GM04503 (cell line): ENCODE measurements at regions not wholly inside any gene's neighbourhood (a gene's known extent, or its start where the extent isn't known, plus 50 kb on each side); places are given as distances from the start of the nearest gene placed in this dataset.
A peak's percentile ranks its signal among the peaks of the same experiment; 100 is the strongest.
"Not testable (repeated sequence)": the region's sequence is repeated elsewhere in the genome, so short reads cannot be mapped to it uniquely, and the experiment has no call there.

ENCODE experiments used
- DNase-seq: peaks from one replicate; pipeline ENCODE4 v3.0.0-alpha.2; 2012; ENCODE audit warnings: low read depth

DNA sequence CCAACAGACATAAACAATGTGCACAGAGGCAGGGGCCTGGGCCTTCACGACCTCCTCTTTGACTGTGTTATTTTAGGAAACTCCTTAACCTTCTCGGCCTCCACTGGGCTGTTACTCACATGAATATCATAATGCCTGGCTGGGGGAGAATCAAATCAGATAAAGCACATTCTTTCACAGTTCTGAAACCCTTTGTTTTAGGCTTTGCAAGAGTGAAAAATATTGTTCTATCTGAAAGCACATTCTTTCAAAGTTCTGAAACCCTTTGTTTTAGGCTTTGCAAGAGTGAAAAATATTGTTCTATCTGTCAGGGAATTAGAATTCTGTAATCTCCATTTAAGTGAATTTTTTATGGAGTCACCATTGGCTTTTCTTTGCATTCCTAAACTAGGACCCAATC, 50.7 kb upstream of the SYNDIG1 start:
- no peak for DNase-seq

GRCh38 chr20:24417485-24417884, 51.9 kb upstream of the SYNDIG1 start:
- DNase-seq, result no peak

GRCh38 chr20:24415444-24415843, 54.0 kb upstream of the SYNDIG1 start:
- DNase-seq, result not testable (repeated sequence)

GRCh38 chr20:24411834-24412216, 57.6 kb upstream of the SYNDIG1 start:
- no peak for DNase-seq

DNA sequence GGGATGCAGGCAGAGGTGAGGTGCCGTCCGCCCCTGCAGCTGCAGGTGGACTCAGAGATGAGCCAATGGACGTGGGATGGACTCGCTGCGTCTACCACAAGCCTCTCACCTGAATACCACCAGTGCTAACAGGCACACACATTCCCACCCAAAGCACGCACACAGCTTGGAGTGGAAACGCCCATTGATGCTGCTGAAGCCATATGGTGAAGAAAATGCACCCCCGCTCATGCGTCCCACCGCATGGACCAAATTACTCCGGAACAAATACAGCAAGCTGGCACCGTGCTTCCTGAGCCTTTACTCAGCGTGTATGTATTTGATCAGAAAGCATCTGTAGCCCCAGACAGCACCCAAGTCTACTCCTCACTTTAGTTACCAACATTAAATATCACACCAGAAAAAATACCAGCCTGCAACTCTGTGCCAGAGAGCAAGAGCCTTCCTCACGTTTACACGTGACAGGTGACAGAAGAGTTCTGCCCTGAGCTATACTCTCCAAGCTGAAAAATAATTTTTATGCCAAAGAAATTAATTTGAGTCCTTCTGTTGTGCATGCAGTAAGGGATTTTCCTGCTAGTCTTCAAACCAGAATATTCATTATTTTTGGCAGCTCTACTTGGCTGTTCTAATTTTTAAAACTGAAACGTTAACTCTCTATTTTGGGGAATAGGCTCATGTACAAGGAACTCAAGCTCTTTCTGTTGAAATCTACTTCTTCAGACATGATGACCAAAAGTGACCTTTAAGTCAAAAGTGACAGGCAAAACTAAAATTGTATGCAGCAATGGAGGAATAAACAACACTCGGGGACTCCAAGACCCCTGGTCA, 58.2 kb upstream of the SYNDIG1 start:
- no peak for DNase-seq

DNA sequence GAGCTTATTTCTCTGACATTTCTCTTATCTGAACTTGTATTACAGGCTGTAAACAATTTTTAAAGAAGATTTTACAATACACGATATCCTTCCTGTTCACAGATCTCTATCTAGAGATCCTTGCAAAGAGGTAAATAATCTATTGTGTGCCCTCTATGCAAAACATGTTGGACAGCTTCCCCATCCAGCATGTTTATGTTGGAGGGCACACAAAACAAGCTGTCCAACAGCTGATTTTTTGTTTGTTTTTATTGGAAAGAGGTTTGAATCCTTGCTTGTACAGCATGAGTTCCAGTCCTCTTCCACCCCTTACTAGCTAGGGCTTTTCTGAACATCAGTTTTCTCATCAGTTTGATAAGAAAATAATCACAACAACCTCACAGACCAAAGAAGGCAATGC, 62.3 kb upstream of the SYNDIG1 start:
- no peak for DNase-seq

GRCh38 chr20:24406750-24407149, 62.7 kb upstream of the SYNDIG1 start:
- no peak for DNase-seq

GRCh38 chr20:24406251-24406650, 63.2 kb upstream of the SYNDIG1 start:
- DNase-seq, result no peak

GRCh38 chr20:24405810-24406209, 63.6 kb upstream of the SYNDIG1 start:
- DNase-seq, result no peak

DNA sequence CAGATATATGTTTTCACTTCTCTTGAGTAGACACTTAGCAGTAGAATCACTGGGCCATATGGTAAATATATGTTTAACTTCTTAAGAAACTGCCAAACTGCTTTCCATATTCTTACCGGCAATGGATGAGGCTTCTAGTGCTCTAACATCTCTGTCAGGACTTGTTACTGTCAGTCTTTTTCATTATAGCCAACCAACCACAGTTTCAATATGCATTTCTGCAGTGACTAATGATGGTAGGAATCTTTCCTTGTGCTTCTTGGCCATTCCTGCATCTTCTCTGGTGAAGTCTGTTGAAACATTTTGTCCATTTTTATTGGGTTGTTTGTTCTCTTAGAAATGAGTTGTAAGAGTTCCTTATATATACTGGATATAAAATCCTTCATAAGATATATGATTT, 66.0 kb upstream of the SYNDIG1 start:
- no peak for DNase-seq

DNA sequence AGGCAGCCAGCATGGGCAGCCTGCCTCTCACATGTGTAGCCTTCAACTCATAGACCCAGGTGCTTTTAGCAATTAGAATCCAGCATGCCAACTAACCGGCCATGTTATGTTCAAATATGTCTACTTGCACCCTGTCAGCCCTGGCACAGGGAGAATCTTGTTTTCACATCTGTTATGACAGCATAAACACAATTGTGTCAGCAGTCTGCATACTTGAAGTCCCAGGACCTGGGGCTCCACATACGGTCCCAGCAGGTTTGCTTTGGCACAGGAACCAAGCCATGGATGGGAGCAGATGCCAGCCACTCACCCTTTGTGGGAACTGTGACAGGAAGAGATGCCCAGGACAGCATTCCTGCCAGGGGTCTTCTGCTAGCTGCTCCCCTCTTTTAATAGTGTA, 67.2 kb upstream of the SYNDIG1 start:
- no peak for DNase-seq

DNA sequence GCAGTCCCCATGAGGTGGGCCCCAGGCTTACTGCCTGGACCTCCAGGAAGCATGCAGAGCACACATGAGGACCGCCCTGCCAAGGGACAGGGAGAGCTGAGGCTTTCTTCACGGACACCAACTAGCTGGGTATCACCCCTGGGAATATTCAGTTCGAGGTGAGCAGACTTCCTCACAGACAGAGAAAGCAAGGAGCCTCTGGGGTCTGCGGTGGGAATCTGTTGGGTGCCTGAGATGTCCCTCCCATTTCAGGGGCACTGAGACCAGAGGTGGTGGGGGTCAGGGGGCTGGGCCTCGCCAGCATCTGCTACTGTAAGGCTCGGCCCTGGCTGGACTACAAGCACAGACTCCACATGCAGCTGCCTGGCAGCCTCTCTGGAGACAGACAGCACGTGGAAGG, 74.3 kb upstream of the SYNDIG1 start:
- no peak for DNase-seq

DNA sequence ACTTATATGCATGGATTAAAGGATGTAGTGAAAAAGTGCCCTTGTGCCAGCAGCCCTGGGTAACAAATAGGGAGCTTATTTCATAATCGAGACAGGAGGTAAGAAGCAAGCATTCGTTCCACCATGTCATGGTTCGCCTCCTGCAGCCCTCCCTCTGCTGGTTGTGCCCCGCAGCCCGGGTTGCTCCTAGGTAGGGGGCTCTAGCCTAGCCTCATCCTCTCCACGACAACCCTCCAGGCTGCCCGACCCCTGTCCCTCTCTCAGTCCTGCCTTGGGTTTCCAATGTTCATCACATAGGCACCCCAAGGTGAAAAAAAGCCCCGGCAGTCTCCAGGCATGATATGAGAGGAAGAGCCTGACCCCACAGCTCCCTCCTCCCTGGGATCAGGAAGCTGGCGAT, 75.5 kb upstream of the SYNDIG1 start:
- DNase-seq, result no peak

GRCh38 chr20:24392612-24393011, 76.8 kb upstream of the SYNDIG1 start:
- DNase-seq, result no peak

DNA sequence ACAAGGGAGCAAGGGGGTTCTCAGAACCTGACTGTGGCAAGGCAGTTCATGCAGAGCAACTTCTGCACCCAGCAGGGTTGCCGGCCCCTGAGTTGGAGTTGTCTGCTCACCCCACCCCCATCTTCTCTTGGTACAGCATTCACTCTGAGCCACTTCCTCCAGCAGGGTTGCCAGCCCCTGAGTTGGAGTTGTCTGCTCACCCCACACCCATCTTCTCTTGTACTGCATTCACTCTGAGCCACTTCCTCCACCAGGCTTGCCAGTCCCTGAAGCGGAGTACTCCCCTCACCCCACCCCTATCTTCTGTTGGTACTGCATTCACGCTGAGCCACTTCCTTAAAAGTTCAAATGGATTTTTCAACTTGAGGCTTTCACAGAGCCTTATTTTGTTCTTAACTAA, 79.7 kb upstream of the SYNDIG1 start:
- no peak for DNase-seq

GRCh38 chr20:24388828-24389380, 80.5 kb upstream of the SYNDIG1 start:
- no peak for DNase-seq

DNA sequence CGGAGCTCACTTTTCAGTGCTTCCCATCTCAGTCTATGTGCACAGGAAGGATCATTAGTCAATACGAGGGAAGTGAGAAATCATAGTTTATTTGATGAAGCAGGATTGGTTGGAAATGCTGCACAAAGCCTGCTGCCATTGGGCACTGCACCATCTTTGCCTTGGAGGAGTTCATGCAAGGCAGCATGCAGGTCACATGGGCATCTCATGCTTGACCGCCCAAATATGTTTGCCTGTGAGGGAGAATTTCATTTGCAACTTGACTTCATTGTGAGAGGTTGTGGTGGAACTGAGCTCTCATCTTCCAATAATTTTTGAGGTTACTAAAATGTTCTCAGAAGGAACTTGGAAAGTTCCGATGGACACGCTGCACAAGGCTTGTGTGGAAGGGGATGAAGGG, 83.9 kb upstream of the SYNDIG1 start:
- DNase-seq, result no peak

- no peak for DNase-seq
Measured at GRCh38 chr20:24384865-24385264, 84.6 kb upstream of the SYNDIG1 start.

DNA sequence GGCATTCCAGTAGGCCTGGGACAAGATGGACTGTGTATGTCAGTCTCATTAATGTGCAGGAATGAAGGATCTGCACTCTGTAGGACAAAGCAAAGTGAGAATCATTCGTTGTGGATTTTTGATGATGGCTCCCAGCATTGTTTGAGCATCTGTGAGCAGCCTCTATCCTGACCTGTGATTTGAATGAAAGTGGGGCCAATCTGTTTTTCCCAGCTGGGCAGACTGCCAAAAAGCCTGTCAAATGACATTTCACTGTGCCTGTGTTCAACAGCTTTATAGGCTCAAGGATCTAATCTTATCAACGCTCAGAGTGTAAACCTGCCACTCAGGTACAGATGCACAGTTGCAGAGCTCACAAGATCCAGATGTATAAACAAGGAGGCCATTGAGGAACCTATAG, 86.7 kb upstream of the SYNDIG1 start:
- DNase-seq, result no peak

DNA sequence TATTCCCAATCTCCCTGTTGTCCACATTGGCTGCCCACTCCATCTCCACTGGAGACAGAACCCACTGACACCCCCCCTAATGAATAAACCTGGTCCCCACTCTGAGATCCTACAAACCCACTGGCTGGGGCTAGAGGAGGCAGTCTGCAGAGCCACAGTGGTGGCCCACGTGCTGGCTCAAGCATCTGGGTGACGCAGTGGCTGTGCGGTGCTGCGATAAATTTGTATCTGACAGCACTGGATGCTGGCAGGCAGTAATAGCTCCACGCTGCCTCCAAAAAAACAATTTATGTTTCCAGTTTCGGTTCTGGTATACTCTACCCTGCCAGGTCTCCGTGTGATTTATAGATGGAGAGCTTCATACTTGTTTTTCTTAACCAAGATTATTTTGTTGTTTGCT, 87.1 kb upstream of the SYNDIG1 start:
- no peak for DNase-seq

DNA sequence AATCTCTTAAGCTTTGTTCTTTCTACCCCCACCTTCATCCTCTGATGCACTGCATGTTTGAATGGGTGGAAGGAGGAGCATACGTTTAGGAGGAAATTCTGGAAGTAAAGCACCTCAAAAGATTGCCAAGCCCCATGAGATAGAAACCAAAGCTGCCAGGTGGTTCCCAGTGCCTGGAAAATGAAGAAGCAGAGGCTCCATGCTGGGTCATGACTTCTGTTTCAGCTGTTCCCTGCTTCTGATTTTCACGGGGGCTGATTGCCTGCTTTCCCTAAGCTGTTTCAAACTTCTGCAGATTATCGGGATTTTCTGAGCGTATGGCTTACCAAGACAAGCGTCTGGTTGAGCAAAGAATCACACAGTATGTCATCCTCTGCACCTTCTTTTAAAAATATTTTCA, 87.5 kb upstream of the SYNDIG1 start:
- DNase-seq, result no peak

- peak; percentile 3 for DNase-seq
Measured at GRCh38 chr20:24379484-24379927, 89.9 kb upstream of the SYNDIG1 start.

- DNase-seq, result no peak
Measured at GRCh38 chr20:24378661-24379483, 90.6 kb upstream of the SYNDIG1 start.
